GM20000 (cell line): ENCODE measurements at regions not wholly inside any gene's neighbourhood (a gene's known extent, or its start where the extent isn't known, plus 50 kb on each side); places are given as distances from the start of the nearest gene placed in this dataset.

Source experiments
- DNase-seq: peaks from one replicate; pipeline ENCODE4 v3.0.0; 2012; ENCODE audit warnings: low spot score
- TF ChIP-seq, protein P1 (sequence below): IDR thresholded peaks from 2 replicates; pipeline ENCODE4 v1.5.1; 2012; ENCODE audit warnings: mild to moderate bottlenecking, control low read depth; ENCODE audit errors: extremely low read depth, missing control alignments

DNA sequence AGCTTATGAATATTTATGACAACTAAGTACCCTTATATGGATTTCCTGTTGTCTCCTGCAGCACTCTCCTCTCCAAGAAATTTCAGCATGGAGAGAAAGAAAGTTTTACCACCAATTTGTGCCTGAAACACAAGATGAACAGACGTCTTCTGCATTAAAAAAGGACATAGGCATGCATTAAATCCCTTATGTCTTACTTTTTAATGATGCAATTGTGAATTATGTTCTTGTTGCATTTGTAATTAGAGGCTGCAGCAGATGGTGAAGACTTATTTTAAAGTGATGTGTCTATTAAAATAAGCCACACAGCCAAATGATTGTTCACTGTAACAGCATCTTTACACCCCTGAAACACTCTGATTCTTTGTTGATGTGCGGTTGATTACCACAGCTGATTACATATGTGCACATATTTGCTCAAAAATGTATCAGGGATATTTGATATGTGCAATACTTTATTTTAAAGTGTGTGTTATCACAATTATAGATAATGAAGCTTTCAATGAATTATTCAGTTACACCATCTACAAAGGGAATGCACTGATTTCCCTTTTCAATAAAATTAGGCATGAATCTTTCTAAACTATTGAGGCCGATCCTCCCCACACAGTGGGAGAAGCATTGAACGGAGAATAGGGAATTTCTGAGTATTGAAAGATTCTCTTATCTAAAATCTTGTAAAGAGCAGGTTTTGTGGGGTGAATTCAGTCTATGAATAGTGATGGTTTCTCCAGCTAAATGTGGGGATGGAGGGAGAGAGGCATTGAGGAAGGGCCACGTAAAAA lies 585.1 kb downstream of the SLC4A3 start:
- TF ChIP-seq, protein P1, sequence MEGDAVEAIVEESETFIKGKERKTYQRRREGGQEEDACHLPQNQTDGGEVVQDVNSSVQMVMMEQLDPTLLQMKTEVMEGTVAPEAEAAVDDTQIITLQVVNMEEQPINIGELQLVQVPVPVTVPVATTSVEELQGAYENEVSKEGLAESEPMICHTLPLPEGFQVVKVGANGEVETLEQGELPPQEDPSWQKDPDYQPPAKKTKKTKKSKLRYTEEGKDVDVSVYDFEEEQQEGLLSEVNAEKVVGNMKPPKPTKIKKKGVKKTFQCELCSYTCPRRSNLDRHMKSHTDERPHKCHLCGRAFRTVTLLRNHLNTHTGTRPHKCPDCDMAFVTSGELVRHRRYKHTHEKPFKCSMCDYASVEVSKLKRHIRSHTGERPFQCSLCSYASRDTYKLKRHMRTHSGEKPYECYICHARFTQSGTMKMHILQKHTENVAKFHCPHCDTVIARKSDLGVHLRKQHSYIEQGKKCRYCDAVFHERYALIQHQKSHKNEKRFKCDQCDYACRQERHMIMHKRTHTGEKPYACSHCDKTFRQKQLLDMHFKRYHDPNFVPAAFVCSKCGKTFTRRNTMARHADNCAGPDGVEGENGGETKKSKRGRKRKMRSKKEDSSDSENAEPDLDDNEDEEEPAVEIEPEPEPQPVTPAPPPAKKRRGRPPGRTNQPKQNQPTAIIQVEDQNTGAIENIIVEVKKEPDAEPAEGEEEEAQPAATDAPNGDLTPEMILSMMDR, result no peak
- DNase-seq, result no peak

DNA sequence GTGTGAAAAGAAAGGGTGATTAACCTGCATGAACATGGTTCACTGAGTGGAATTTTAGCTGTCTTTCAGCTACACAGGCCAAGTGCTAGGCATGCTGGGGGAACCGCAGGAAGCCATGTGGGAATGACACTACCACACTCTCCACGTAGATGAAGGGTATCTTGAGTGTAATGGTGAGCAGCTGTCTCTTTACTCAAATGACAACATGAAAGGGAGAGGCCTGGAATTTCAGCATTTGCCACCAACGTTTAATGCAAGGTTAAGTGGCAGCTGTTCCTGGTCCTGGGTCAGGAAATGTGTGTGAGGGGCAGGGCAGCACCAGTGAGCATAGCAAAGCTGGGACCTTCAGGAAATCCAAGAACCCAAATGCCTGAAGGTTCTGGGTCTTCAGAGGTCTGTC lies 588.4 kb downstream of the SLC4A3 start:
- TF ChIP-seq, protein P1, result no peak
- no peak for DNase-seq

DNA sequence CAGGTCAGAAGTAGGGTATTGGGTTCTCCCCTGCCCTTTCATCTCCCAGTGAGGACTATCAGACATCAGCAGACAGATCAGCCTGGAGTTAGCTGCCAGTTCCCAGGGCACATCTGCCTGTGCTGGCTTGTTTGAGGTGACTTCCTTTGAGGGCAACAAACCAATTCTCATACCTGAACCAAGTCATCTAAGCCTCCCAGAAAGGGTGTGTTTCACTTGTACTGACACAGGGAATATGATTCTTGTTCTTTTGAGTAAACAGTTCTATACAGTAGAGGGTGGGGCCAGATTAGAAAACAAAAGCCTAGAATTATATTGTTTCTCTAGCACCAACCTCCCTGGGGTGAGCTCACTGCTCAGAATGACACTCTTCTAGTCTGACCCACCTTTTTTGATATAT lies 591.9 kb downstream of the SLC4A3 start:
- TF ChIP-seq, protein P1, result no peak
- DNase-seq, result no peak

DNA sequence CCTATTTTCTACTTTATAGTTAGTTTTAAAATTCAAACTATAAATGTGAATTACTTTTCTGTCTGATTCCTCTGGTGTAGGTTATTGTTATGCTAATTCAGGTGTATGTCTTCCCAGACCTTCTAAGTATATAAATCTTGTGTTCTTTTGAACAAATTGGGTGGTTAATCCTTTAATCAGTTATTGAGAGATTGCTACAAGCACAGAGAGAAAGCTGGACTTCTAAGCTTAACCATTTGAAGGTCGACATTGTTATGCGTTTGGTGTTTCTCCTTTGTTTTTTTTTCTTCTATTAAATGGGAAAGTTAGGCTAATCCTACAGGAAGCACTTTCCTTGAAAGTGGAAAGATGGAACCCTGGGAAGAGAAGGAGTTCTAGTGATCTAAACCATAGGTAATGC lies 592.6 kb downstream of the SLC4A3 start:
- no peak for DNase-seq
- TF ChIP-seq, protein P1, result no peak

DNA sequence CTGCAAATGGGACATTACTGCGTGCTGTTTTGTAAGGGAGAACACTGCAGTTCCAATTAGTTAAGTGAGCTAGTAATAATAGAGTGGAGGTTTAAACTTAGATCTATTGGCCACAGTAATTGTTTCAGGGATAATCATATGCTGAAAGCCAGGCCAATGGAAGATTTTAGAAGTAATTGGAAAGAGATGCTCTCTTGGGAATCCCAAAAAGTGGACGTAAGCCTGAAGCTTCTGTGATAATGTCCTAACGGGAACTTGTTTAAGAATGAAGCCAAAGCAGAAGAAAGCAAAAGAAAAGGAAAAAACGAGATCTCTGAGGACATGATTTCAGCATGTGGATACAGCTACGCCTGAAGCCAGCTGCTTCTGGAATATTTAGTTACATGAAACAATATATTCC lies 594.6 kb downstream of the SLC4A3 start:
- TF ChIP-seq, protein P1, result no peak
- DNase-seq, result no peak

DNA sequence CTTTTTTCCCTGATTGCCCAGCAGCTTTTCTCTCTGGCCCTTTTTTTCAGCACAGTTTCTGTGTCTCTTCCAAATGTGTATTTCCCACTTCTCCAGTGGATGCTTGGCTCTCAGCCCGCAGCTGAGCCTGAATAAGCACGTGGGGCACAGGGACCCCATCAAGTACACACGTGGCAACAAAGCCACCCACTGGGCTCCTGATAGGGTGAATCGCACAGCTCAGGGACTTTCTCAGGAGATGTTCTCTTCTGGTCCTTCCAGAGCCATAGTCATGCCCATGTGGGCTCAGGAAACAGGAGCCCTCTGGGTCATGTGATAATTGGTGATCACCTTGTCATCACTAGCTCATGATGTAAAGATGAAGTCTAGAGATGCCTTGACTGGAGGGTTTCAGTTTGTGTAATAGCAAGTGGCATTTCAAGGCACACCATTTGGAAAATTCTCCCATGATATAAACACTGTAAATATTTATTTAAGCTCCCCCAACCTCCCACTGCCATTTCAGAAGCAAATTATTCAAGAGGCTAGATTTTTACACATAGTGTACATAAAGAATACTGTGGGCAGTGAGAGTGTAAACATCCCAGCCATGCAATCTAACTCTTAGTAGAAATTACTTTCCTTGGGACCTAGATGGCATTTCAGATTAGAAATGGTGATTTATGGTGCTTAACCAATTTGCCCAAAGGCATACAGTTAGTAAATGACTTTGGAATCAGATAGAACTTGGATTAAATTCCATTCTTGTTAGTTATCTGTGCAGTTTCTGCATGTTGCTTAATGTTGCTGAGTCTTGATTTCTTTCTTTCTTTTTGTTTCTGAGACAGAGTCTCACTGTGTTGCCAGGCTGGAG lies 597.5 kb downstream of the SLC4A3 start:
- no peak for DNase-seq
- TF ChIP-seq, protein P1, result no peak

DNA sequence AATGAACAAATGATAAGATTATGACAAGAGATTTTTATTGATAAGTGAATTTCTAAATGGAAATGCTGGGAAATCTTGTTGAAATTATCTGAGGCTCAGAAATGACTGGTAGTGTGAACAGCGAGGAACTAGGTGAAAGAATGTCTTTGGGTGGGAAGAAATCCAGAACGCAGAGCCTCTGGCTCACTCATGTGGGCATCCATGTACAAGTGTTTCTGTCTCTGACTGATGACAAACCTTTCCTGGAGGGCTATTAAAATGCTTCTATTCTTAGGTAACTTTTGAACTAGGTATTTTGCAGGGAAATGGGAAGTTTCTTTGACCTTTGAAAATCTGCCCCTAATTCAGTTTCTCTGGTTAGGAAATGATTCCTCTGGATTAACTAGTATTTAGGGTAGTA lies 598.6 kb downstream of the SLC4A3 start:
- DNase-seq, result no peak
- TF ChIP-seq, protein P1, result no peak
